Liver (tissue), 8 donors: ENCODE measurements at regions not wholly inside any gene's neighbourhood (a gene's known extent, or its start where the extent isn't known, plus 50 kb on each side); places are given as distances from the start of the nearest gene placed in this dataset.

Source experiments
- DNase-seq: peaks from one replicate; pipeline ENCODE4 v3.0.0-alpha.2; 2017; ENCODE audit warnings: low spot score
- H3K27ac ChIP-seq, 2 donors: one replicate each; pipeline ENCODE4 v1.7.0; 2013; ENCODE audit warnings: inconsistent platforms in 2 of 2, low read length in 2 of 2, control low read depth in 1 of 2, low read depth in 1 of 2, mild to moderate bottlenecking in 1 of 2
- H3K27me3 ChIP-seq, 4 donors: one replicate each; pipeline versions ENCODE4 v1.6.1 to v1.7.0; 2013; ENCODE audit warnings: low read length in 3 of 4, inconsistent platforms in 1 of 4, mild to moderate bottlenecking in 1 of 4, moderate library complexity in 1 of 4; ENCODE audit not compliant: control insufficient read depth in 4 of 4, insufficient read depth in 4 of 4
- H3K36me3 ChIP-seq, 4 donors: one replicate each; pipeline versions ENCODE4 v1.6.1 to v1.7.0; 2013; ENCODE audit warnings: low read length in 3 of 4, mild to moderate bottlenecking in 3 of 4, low read depth in 1 of 4, moderate library complexity in 1 of 4; ENCODE audit not compliant: control insufficient read depth in 4 of 4, insufficient read depth in 3 of 4
- H3K4me1 ChIP-seq, 4 donors: one replicate each; pipeline versions ENCODE4 v1.6.1 to v1.7.0; 2013; ENCODE audit warnings: low read length in 3 of 4, mild to moderate bottlenecking in 3 of 4, moderate library complexity in 1 of 4; ENCODE audit not compliant: control insufficient read depth in 4 of 4, insufficient read depth in 4 of 4
- H3K4me3 ChIP-seq, 3 donors: one replicate each; pipeline versions ENCODE4 v1.6.1 to v1.7.0; 2013; ENCODE audit warnings: low read length in 3 of 3, control low read depth in 1 of 3, low read depth in 1 of 3, mild to moderate bottlenecking in 1 of 3
- H3K9ac ChIP-seq, 2 donors: one replicate each; pipeline ENCODE4 v1.7.0; 2013; ENCODE audit warnings: low read length in 2 of 2, mild to moderate bottlenecking in 2 of 2, moderate library complexity in 2 of 2, control low read depth in 1 of 2, low read depth in 1 of 2
- H3K9me3 ChIP-seq, 4 donors: one replicate each; pipeline versions ENCODE4 v1.6.1 to v1.7.0; 2013; ENCODE audit warnings: low read length in 3 of 4; ENCODE audit not compliant: control insufficient read depth in 4 of 4
- ATF3 ChIP-seq: IDR thresholded peaks from 2 replicates; pipeline ENCODE4 v1.6.1; 2016; ENCODE audit warnings: antibody characterized with exemption
- CTCF ChIP-seq: fragments of 150-350 bp; IDR thresholded peaks from 2 replicates; pipeline ENCODE4 v1.5.1; 2017; ENCODE audit warnings: improper control_type of control experiment, low read depth, low read length; ENCODE audit not compliant: missing input control
- EGR1 ChIP-seq, 2 donors: IDR thresholded peaks; 2 replicates each; pipeline ENCODE4 v1.6.1; 2016 to 2018; ENCODE audit warnings: antibody characterized with exemption in 2 of 2, low read depth in 2 of 2
- FOXA2 ChIP-seq: IDR thresholded peaks from 2 replicates; pipeline ENCODE4 v1.6.1; 2016; ENCODE audit warnings: antibody characterized with exemption
- GABPA ChIP-seq, 2 donors: IDR thresholded peaks in 1 of 2; conservative IDR thresholded peaks in 1 of 2; 2 replicates each; pipeline ENCODE4 v1.6.1; 2016; ENCODE audit warnings: antibody characterized with exemption in 2 of 2, mild to moderate bottlenecking in 1 of 2, moderate library complexity in 1 of 2
- HNF4A ChIP-seq, 2 donors: conservative IDR thresholded peaks; 2 replicates each; pipeline ENCODE4 v1.6.1; 2016; ENCODE audit warnings: antibody characterized with exemption in 2 of 2, mild to moderate bottlenecking in 2 of 2
- HNF4G ChIP-seq: IDR thresholded peaks from 2 replicates; pipeline ENCODE4 v1.6.1; 2016; ENCODE audit warnings: antibody characterized with exemption
- JUND ChIP-seq, 2 donors: IDR thresholded peaks; 2 replicates each; pipeline ENCODE4 v1.6.1; 2016; ENCODE audit warnings: antibody characterized with exemption in 2 of 2
- MAX ChIP-seq: IDR thresholded peaks from 2 replicates; pipeline ENCODE4 v1.6.1; 2016; ENCODE audit warnings: antibody characterized with exemption
- NR2F2 ChIP-seq: IDR thresholded peaks from 2 replicates; pipeline ENCODE4 v1.6.1; 2016; ENCODE audit warnings: antibody characterized with exemption
- RAD21 ChIP-seq, 2 donors: IDR thresholded peaks; 2 replicates each; pipeline ENCODE4 v1.6.1; 2016; ENCODE audit warnings: antibody characterized with exemption in 2 of 2, mild to moderate bottlenecking in 2 of 2
- REST ChIP-seq: IDR thresholded peaks from 2 replicates; pipeline ENCODE4 v1.6.1; 2016; ENCODE audit warnings: antibody characterized with exemption, mild to moderate bottlenecking
- RXRA ChIP-seq, 2 donors: IDR thresholded peaks; 2 replicates each; pipeline ENCODE4 v1.6.1; 2017 to 2018; ENCODE audit warnings: antibody characterized with exemption in 2 of 2, mild to moderate bottlenecking in 1 of 2
- SP1 ChIP-seq: IDR thresholded peaks from 2 replicates; pipeline ENCODE4 v1.6.1; 2018; ENCODE audit warnings: antibody characterized with exemption, mild to moderate bottlenecking
- TAF1 ChIP-seq: conservative IDR thresholded peaks from 2 replicates; pipeline ENCODE4 v1.6.1; 2016; ENCODE audit warnings: antibody characterized with exemption, mild to moderate bottlenecking
- YY1 ChIP-seq: IDR thresholded peaks from 2 replicates; pipeline ENCODE4 v1.6.1; 2016; ENCODE audit warnings: antibody characterized with exemption, mild to moderate bottlenecking
- ZBTB33 ChIP-seq: IDR thresholded peaks from 2 replicates; pipeline ENCODE4 v1.6.1; 2016; ENCODE audit warnings: antibody characterized with exemption
- WGBS: extraction: QIAGEN DNeasy Blood & Tissue Kit; methylation state at CpG from one replicate; pipeline ENCODE4 v1.1.7; 2013; 5-methylcytosine and 5-hydroxymethylcytosine counted together
- donor health status: healthy.
- donor health status: healthy.
- donor health status: healthy.
- donor health status: healthy.
- donor health status: healthy.

GRCh38 chr9:28487561-28487960 is 914.3 kb upstream of the C9orf72 start:
- Histone ChIP-seq H3K27me3 (no peaks in the 10 kb centered on the region), H3K27ac (no peak overlapping the region), H3K9me3 (no peaks in the 10 kb centered on the region), H3K9ac (no peak overlapping the region), H3K4me1 (no peaks in the 10 kb centered on the region), H3K36me3 (no peaks in the 10 kb centered on the region), H3K4me3 (no peak overlapping the region)
- DNase-seq = no peak
- WGBS = 75% methylated on average over 1 of the region's 1 CpG
- TF ChIP-seq CTCF (no peak), RXRA (IDR thresholded peaks at IDR 0.05) (no peak), NR2F2 (no peak), ATF3 (no peak), TAF1 (no peak), HNF4A (conservative IDR thresholded peaks at IDR 0.05) (no peak), EGR1 (IDR thresholded peaks at IDR 0.05; ENCODE audit: low read depth in 2 of 2) (no peak), SP1 (no peak), JUND (IDR thresholded peaks at IDR 0.05) (no peak), FOXA2 (no peak), ZBTB33 (no peak), YY1 (no peak), REST (no peak), HNF4G (no peak), RAD21 (IDR thresholded peaks at IDR 0.05) (no peak), GABPA (IDR thresholded peaks at IDR 0.05 in 1 of 2, conservative IDR thresholded peaks at IDR 0.05 in 1 of 2) (no peak), MAX (no peak)

GRCh38 chr9:28491121-28491520 is 917.8 kb upstream of the C9orf72 start:
- Histone ChIP-seq H3K9me3 (no peaks in the 10 kb centered on the region), H3K9ac (no peak overlapping the region), H3K27me3 (no peaks in the 10 kb centered on the region), H3K4me1 (no peaks in the 10 kb centered on the region), H3K4me3 (no peak overlapping the region), H3K36me3 (no peaks in the 10 kb centered on the region), H3K27ac (no peak overlapping the region)
- no peak for DNase-seq
- TF ChIP-seq REST = no peak
- no peak for TF ChIP-seq FOXA2
- no peak for TF ChIP-seq RAD21 (IDR thresholded peaks at IDR 0.05)
- TF ChIP-seq RXRA (IDR thresholded peaks at IDR 0.05) = no peak
- TF ChIP-seq MAX = no peak
- no peak for TF ChIP-seq GABPA (IDR thresholded peaks at IDR 0.05 in 1 of 2, conservative IDR thresholded peaks at IDR 0.05 in 1 of 2)
- no peak for TF ChIP-seq EGR1 (IDR thresholded peaks at IDR 0.05; ENCODE audit: low read depth in 2 of 2)
- no peak for TF ChIP-seq NR2F2
- TF ChIP-seq SP1 = no peak
- no peak for TF ChIP-seq ZBTB33
- TF ChIP-seq HNF4A (conservative IDR thresholded peaks at IDR 0.05) = no peak
